H1 (cell line): ENCODE measurements at regions not wholly inside any gene's neighbourhood (a gene's known extent, or its start where the extent isn't known, plus 50 kb on each side); places are given as distances from the start of the nearest gene placed in this dataset.

Source experiments
- CREB1 ChIP-seq: IDR thresholded peaks from 2 replicates; pipeline ENCODE4 v1.6.1; 2012; ENCODE audit warnings: inconsistent platforms
- EZH2 ChIP-seq: fragments of 200-600 bp; sonication (generic); IDR thresholded peaks from 2 replicates; pipeline ENCODE4 v1.7.1; 2012; ENCODE audit warnings: low read depth, mild to moderate bottlenecking, moderate library complexity, low read length, inconsistent platforms; ENCODE audit not compliant: severe bottlenecking
- POLR2AphosphoS5 ChIP-seq: IDR thresholded peaks from 2 replicates; pipeline ENCODE4 v1.6.1; 2011; ENCODE audit warnings: low read depth, low read length
- RNF2 ChIP-seq: fragments of 200-900, 300-1000 bp; sonication (generic); IDR thresholded peaks from 2 replicates; pipeline ENCODE4 v1.7.1; 2016; ENCODE audit warnings: borderline replicate concordance, low read depth, mild to moderate bottlenecking, antibody characterized with exemption, low read length; ENCODE audit not compliant: poor library complexity, severe bottlenecking; ENCODE audit errors: missing control alignments
- SIN3A ChIP-seq, 2 experiments: IDR thresholded peaks in 1 of 2; conservative IDR thresholded peaks in 1 of 2; 2 replicates each; pipeline ENCODE4 v1.6.1; 2011 to 2012; ENCODE audit warnings: low read length in 2 of 2, improper control_type of control experiment in 1 of 2, low read depth in 1 of 2, mild to moderate bottlenecking in 1 of 2
- TF ChIP-seq, protein P1 (sequence below), 3 experiments: IDR thresholded peaks; 1 replicate in 2 of 3; 2 replicates in 1 of 3; pipeline versions ENCODE4 v1.5.1 to v1.6.1; 2011; ENCODE audit warnings: low read length in 3 of 3, mild to moderate bottlenecking in 3 of 3, inconsistent platforms in 2 of 3, low read depth in 1 of 3, moderate library complexity in 1 of 3; ENCODE audit not compliant: insufficient read depth in 1 of 3; ENCODE audit errors: control extremely low read depth in 1 of 3

DNA sequence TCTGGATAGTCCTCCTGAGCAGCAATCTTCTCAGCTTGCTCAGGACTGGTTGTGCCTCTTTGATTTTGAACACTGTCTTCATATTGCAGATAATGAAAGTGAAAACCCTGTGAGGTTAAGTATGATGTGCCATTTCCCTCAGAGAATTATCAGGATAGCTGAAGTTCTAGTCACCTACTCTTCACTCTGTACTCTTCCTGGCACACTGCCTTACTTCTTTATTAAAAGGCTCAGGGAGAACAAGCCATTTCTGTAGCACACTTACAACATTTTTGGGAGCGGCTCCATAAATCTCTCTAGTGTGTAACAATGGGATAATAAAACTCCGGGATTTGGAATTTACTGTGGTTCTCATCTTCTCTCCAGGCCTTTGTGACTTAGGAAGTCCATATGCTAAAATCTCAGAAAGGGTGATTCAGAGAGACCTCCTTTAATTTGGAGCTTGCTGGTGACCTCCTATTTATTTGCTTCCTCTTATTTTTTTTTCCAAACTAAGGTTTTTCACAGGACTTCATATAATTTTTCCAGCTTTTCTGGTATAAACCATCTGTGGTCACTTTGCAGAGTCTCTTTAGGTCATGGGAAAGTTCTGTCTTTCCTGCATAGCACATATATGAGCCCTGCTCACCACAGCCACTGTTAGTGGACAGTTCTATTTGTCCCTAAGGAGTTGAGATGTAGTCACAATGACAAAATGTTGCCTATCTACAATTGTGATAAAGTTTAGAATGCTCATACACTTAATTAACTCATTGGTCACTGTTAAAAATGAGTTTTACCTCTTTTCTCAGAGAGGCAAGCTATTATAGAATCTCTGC is 53.5 kb upstream of the LDHB start:
- no peak for TF ChIP-seq RNF2
- no peak for TF ChIP-seq SIN3A (conservative IDR thresholded peaks at IDR 0.05 in 1 of 2, IDR thresholded peaks at IDR 0.05 in 1 of 2; ENCODE audit: low read depth in 1 of 2, low read length in 2 of 2)
- no peak for TF ChIP-seq CREB1
- no peak for TF ChIP-seq POLR2AphosphoS5
- TF ChIP-seq EZH2, result no peak
- TF ChIP-seq, protein P1, sequence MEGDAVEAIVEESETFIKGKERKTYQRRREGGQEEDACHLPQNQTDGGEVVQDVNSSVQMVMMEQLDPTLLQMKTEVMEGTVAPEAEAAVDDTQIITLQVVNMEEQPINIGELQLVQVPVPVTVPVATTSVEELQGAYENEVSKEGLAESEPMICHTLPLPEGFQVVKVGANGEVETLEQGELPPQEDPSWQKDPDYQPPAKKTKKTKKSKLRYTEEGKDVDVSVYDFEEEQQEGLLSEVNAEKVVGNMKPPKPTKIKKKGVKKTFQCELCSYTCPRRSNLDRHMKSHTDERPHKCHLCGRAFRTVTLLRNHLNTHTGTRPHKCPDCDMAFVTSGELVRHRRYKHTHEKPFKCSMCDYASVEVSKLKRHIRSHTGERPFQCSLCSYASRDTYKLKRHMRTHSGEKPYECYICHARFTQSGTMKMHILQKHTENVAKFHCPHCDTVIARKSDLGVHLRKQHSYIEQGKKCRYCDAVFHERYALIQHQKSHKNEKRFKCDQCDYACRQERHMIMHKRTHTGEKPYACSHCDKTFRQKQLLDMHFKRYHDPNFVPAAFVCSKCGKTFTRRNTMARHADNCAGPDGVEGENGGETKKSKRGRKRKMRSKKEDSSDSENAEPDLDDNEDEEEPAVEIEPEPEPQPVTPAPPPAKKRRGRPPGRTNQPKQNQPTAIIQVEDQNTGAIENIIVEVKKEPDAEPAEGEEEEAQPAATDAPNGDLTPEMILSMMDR (IDR thresholded peaks at IDR 0.05; ENCODE audit: control extremely low read depth in 1 of 3, insufficient read depth in 1 of 3, low read depth in 1 of 3, low read length in 3 of 3), result no peak
